ENCODE measurements at regions not wholly inside any gene's neighbourhood (a gene's known extent, or its start where the extent isn't known, plus 50 kb on each side); places are given as distances from the start of the nearest gene placed in this dataset.

- H3K4me2 ChIP-seq (ENCODE audit: control insufficient read depth, insufficient read depth) = no peak overlapping the region
- no peak overlapping the region for H2AFZ ChIP-seq (ENCODE audit: control insufficient read depth, low read depth, low read length)
- FAIRE-seq (no peak), ATAC-seq (no peak), DNase-seq (ENCODE audit: low read depth, low spot score) (no peak)
- in situ Hi-C loops (cut with MboI) = no loop called here
- ChIA-PET RAD21 (ENCODE audit: unreplicated experiment) (no interaction called here), SMC1A (ENCODE audit: uncharacterized antibody, unreplicated experiment) (no interaction called here), CTCF (no interaction called here), POLR2A (no interaction called here)
- no peaks in the 10 kb centered on the region for H3K36me3 ChIP-seq (ENCODE audit: control insufficient read depth in 2 of 2, insufficient read depth in 2 of 2, low read length in 1 of 2)
- no peak overlapping the region for H3K4me3 ChIP-seq
- BruUV-seq (replicated peaks) = no TSS peak
- no peaks in the 10 kb centered on the region for H4K20me1 ChIP-seq (ENCODE audit: control insufficient read depth, insufficient read depth)
- WGBS (ENCODE audit: insufficient coverage, insufficient replicate concordance, low lambda C conversion rate, missing lambda C conversion rate) = 58% methylated on average over 2 of the region's 2 CpGs
- H3K27me3 ChIP-seq (replicated peaks in 1 of 2; ENCODE audit: control insufficient read depth in 2 of 2, insufficient read depth in 2 of 2, low read length in 1 of 2) = no peaks in the 10 kb centered on the region
- H3K79me2 ChIP-seq (ENCODE audit: control insufficient read depth, insufficient read depth, low read length) = no peaks in the 10 kb centered on the region
- intact Hi-C loops (cut with micrococcal nuclease; ENCODE audit: unreplicated experiment) = no loop called here
- H3K9ac ChIP-seq (ENCODE audit: control insufficient read depth, insufficient read depth, low read length) = no peak overlapping the region
- TF ChIP-seq ZBTB40 (IDR thresholded peaks at IDR 0.05; ENCODE audit: borderline replicate concordance) (no peak), ASH2L (IDR thresholded peaks at IDR 0.05; ENCODE audit: borderline replicate concordance, low read depth) (no peak), SUZ12 (IDR thresholded peaks at IDR 0.05; ENCODE audit: unreplicated experiment) (no peak), DPF2 (IDR thresholded peaks at IDR 0.05) (no peak), CTCF (IDR thresholded peaks at IDR 0.05 in 2 of 3, conservative IDR thresholded peaks at IDR 0.05 in 1 of 3; ENCODE audit: control insufficient read depth in 2 of 3, extremely low read depth in 1 of 3, insufficient read depth in 1 of 3, low read depth in 3 of 3, low read length in 3 of 3) (no peak), WRNIP1 (IDR thresholded peaks at IDR 0.05; ENCODE audit: borderline replicate concordance, low read depth, low read length) (no peak), MEF2B (IDR thresholded peaks at IDR 0.05; ENCODE audit: partially characterized antibody, poor library complexity, severe bottlenecking) (no peak), TCF3 (IDR thresholded peaks at IDR 0.05; ENCODE audit: borderline replicate concordance, insufficient read depth, low read depth, low read length) (no peak)
- no peaks in the 10 kb centered on the region for H3K4me1 ChIP-seq (ENCODE audit: control insufficient read depth, insufficient read depth, low read length)
- no peak overlapping the region for H3K27ac ChIP-seq (ENCODE audit: control insufficient read depth, insufficient read depth)
- H3K9me3 ChIP-seq (replicated peaks; ENCODE audit: control insufficient read depth, insufficient read depth, low read length) = no peaks in the 10 kb centered on the region
Measured at GRCh38 chr16:55991843-55992242, 116.7 kb upstream of the CES5A start.

Measured in GM12878 (cell line).